ENCODE measurements at regions not wholly inside any gene's neighbourhood (a gene's known extent, or its start where the extent isn't known, plus 50 kb on each side); places are given as distances from the start of the nearest gene placed in this dataset.

GRCh38 chr9:89922099-89922498, 317.3 kb downstream of the GADD45G start:
- peaks cover 23% of the 10 kb centered on the region for H3K4me1 Mint-ChIP-seq
- no peak for DNase-seq (ENCODE audit: low spot score in 2 of 2)
- no peak overlapping the region for H3K4me3 Mint-ChIP-seq
- H3K9me3 Mint-ChIP-seq = no peaks in the 10 kb centered on the region
- H3K36me3 Mint-ChIP-seq = no peaks in the 10 kb centered on the region
- no peak overlapping the region for H3K27ac Mint-ChIP-seq
- ATAC-seq = no peak

- Mint-ChIP-seq H3K27ac (no peak overlapping the region), H3K4me1 (peaks cover 23% of the 10 kb centered on the region), H3K36me3 (no peaks in the 10 kb centered on the region), H3K9me3 (no peaks in the 10 kb centered on the region), H3K4me3 (no peak overlapping the region)
- ATAC-seq = no peak
- DNase-seq (ENCODE audit: low spot score in 2 of 2) = no peak
Observed at GRCh38 chr9:89923174-89923573, 318.4 kb downstream of the GADD45G start.

- H3K27ac Mint-ChIP-seq = no peak overlapping the region
- no peaks in the 10 kb centered on the region for H3K9me3 Mint-ChIP-seq
- DNase-seq (ENCODE audit: low spot score in 2 of 2) (no peak), ATAC-seq (peak; percentile 67)
- H3K36me3 Mint-ChIP-seq = no peaks in the 10 kb centered on the region
- H3K4me3 Mint-ChIP-seq = no peak overlapping the region
- peaks cover 22% of the 10 kb centered on the region for H3K4me1 Mint-ChIP-seq
Observed at GRCh38 chr9:89923961-89924504, 319.2 kb downstream of the GADD45G start.

GRCh38 chr9:89924611-89925010, 319.8 kb downstream of the GADD45G start:
- Mint-ChIP-seq H3K4me1 (peaks cover 17% of the 10 kb centered on the region), H3K27ac (no peak overlapping the region), H3K36me3 (no peaks in the 10 kb centered on the region), H3K9me3 (no peaks in the 10 kb centered on the region), H3K4me3 (no peak overlapping the region)
- DNase-seq (ENCODE audit: low spot score in 2 of 2) (no peak), ATAC-seq (no peak)

- Mint-ChIP-seq H3K4me3 (no peak overlapping the region), H3K27ac (no peak overlapping the region), H3K36me3 (no peaks in the 10 kb centered on the region), H3K9me3 (no peaks in the 10 kb centered on the region), H3K4me1 (peaks cover 17% of the 10 kb centered on the region)
- no peak for DNase-seq (ENCODE audit: low spot score in 2 of 2)
- no peak for ATAC-seq
Observed at GRCh38 chr9:89926167-89926566, 321.4 kb downstream of the GADD45G start.

- ATAC-seq = no peak
- H3K4me1 Mint-ChIP-seq = peaks cover 17% of the 10 kb centered on the region
- no peak for DNase-seq (ENCODE audit: low spot score in 2 of 2)
- H3K36me3 Mint-ChIP-seq = no peaks in the 10 kb centered on the region
- H3K9me3 Mint-ChIP-seq = no peaks in the 10 kb centered on the region
- H3K4me3 Mint-ChIP-seq = no peak overlapping the region
- no peak overlapping the region for H3K27ac Mint-ChIP-seq
Observed at GRCh38 chr9:89926691-89927220, 321.9 kb downstream of the GADD45G start.

- Mint-ChIP-seq H3K4me1 (peaks cover 13% of the 10 kb centered on the region), H3K9me3 (no peaks in the 10 kb centered on the region), H3K36me3 (no peaks in the 10 kb centered on the region), H3K27ac (no peak overlapping the region), H3K4me3 (no peak overlapping the region)
- ATAC-seq (no peak), DNase-seq (ENCODE audit: low spot score in 2 of 2) (no peak)
Observed at GRCh38 chr9:89928106-89928505, 323.3 kb downstream of the GADD45G start.

GRCh38 chr9:89928521-89929275, 323.9 kb downstream of the GADD45G start:
- Mint-ChIP-seq H3K27ac (no peak overlapping the region), H3K36me3 (no peaks in the 10 kb centered on the region), H3K4me3 (no peak overlapping the region), H3K4me1 (peaks cover 9% of the 10 kb centered on the region), H3K9me3 (no peaks in the 10 kb centered on the region)
- no peak for DNase-seq (ENCODE audit: low spot score in 2 of 2)
- no peak for ATAC-seq

GRCh38 chr9:89929315-89929672, 324.5 kb downstream of the GADD45G start:
- Mint-ChIP-seq H3K36me3 (no peaks in the 10 kb centered on the region), H3K27ac (no peak overlapping the region), H3K4me1 (peaks cover 3% of the 10 kb centered on the region), H3K4me3 (no peak overlapping the region), H3K9me3 (no peaks in the 10 kb centered on the region)
- DNase-seq (ENCODE audit: low spot score in 2 of 2) (no peak), ATAC-seq (no peak)

GRCh38 chr9:89929673-89930480, 325.1 kb downstream of the GADD45G start:
- no peak overlapping the region for H3K27ac Mint-ChIP-seq
- DNase-seq (ENCODE audit: low spot score in 2 of 2) = no peak
- no peaks in the 10 kb centered on the region for H3K9me3 Mint-ChIP-seq
- no peaks in the 10 kb centered on the region for H3K36me3 Mint-ChIP-seq
- no peaks in the 10 kb centered on the region for H3K4me1 Mint-ChIP-seq
- no peak for ATAC-seq
- H3K4me3 Mint-ChIP-seq = no peak overlapping the region

GRCh38 chr9:89933578-89933977, 328.8 kb downstream of the GADD45G start:
- no peaks in the 10 kb centered on the region for H3K9me3 Mint-ChIP-seq
- ATAC-seq = no peak
- no peaks in the 10 kb centered on the region for H3K4me1 Mint-ChIP-seq
- no peaks in the 10 kb centered on the region for H3K36me3 Mint-ChIP-seq
- H3K4me3 Mint-ChIP-seq = no peak overlapping the region
- DNase-seq (ENCODE audit: low spot score in 2 of 2) = no peak
- no peak overlapping the region for H3K27ac Mint-ChIP-seq

GRCh38 chr9:89935115-89935514, 330.3 kb downstream of the GADD45G start:
- ATAC-seq (no peak), DNase-seq (ENCODE audit: low spot score in 2 of 2) (no peak)
- no peak overlapping the region for H3K27ac Mint-ChIP-seq
- H3K4me1 Mint-ChIP-seq = no peaks in the 10 kb centered on the region
- H3K36me3 Mint-ChIP-seq = no peaks in the 10 kb centered on the region
- H3K4me3 Mint-ChIP-seq = no peak overlapping the region
- H3K9me3 Mint-ChIP-seq = no peaks in the 10 kb centered on the region

GRCh38 chr9:89935801-89936200, 331.0 kb downstream of the GADD45G start:
- H3K27ac Mint-ChIP-seq = no peak overlapping the region
- no peaks in the 10 kb centered on the region for H3K4me1 Mint-ChIP-seq
- no peaks in the 10 kb centered on the region for H3K9me3 Mint-ChIP-seq
- no peaks in the 10 kb centered on the region for H3K36me3 Mint-ChIP-seq
- ATAC-seq = no peak
- DNase-seq (ENCODE audit: low spot score in 2 of 2) = no peak
- no peak overlapping the region for H3K4me3 Mint-ChIP-seq

- ATAC-seq = no peak
- Mint-ChIP-seq H3K36me3 (no peaks in the 10 kb centered on the region), H3K4me1 (peaks cover 9% of the 10 kb centered on the region), H3K4me3 (no peak overlapping the region), H3K9me3 (no peaks in the 10 kb centered on the region), H3K27ac (no peak overlapping the region)
- no peak for DNase-seq (ENCODE audit: low spot score in 2 of 2)
Observed at GRCh38 chr9:89937051-89937450, 332.2 kb downstream of the GADD45G start.

- DNase-seq (ENCODE audit: low spot score in 2 of 2) = no peak
- no peak overlapping the region for H3K27ac Mint-ChIP-seq
- no peaks in the 10 kb centered on the region for H3K36me3 Mint-ChIP-seq
- no peak overlapping the region for H3K4me3 Mint-ChIP-seq
- peaks cover 9% of the 10 kb centered on the region for H3K4me1 Mint-ChIP-seq
- H3K9me3 Mint-ChIP-seq = no peaks in the 10 kb centered on the region
- ATAC-seq = no peak
Observed at GRCh38 chr9:89939181-89939580, 334.4 kb downstream of the GADD45G start.

Measured in stimulated activated effector memory CD8-positive, alpha-beta T cell treated with anti-CD3 and anti-CD28 coated beads, Interleukin-12 subunit alpha, Interleukin-12 subunit beta, amount 100 ng/mL, for 72 hours (primary cell).